NT2/D1 (cell line): ENCODE measurements at regions not wholly inside any gene's neighbourhood (a gene's known extent, or its start where the extent isn't known, plus 50 kb on each side); places are given as distances from the start of the nearest gene placed in this dataset.

Experiments
- DNase-seq: peaks from one replicate; pipeline ENCODE4 v3.0.0-alpha.2; 2011; ENCODE audit warnings: low read depth, low spot score
- H3K27me3 ChIP-seq: 2 replicates; pipeline ENCODE4 v1.6.0; 2011; ENCODE audit warnings: mild to moderate bottlenecking; ENCODE audit not compliant: insufficient read length, insufficient read depth
- H3K36me3 ChIP-seq: 2 replicates; pipeline ENCODE4 v1.6.1; 2011; ENCODE audit warnings: mild to moderate bottlenecking, low read length, mixed read lengths; ENCODE audit not compliant: insufficient read depth, insufficient read length
- H3K4me1 ChIP-seq: 2 replicates; pipeline ENCODE4 v1.5.1; 2011; ENCODE audit not compliant: insufficient read depth, insufficient read length
- H3K4me3 ChIP-seq: 2 replicates; pipeline ENCODE4 v1.5.1; 2011; ENCODE audit warnings: low read depth; ENCODE audit not compliant: insufficient read length
- H3K9ac ChIP-seq: 2 replicates; pipeline ENCODE4 v1.6.0; 2011; ENCODE audit warnings: low read depth; ENCODE audit not compliant: insufficient read length
- H3K9me3 ChIP-seq: 2 replicates; pipeline ENCODE4 v1.5.1; 2011; ENCODE audit warnings: mild to moderate bottlenecking, low read length; ENCODE audit not compliant: insufficient read depth
- SUZ12 ChIP-seq: IDR thresholded peaks from 2 replicates; pipeline ENCODE4 v1.6.1; 2011; ENCODE audit not compliant: insufficient read length, insufficient read depth; ENCODE audit errors: extremely low read depth
- YY1 ChIP-seq: IDR thresholded peaks from 2 replicates; pipeline ENCODE4 v1.6.1; 2011; ENCODE audit not compliant: insufficient read length, insufficient read depth
- ZNF274 ChIP-seq: IDR thresholded peaks from 2 replicates; pipeline ENCODE4 v1.6.1; 2011; ENCODE audit warnings: mild to moderate bottlenecking, low read depth, low read length

DNA sequence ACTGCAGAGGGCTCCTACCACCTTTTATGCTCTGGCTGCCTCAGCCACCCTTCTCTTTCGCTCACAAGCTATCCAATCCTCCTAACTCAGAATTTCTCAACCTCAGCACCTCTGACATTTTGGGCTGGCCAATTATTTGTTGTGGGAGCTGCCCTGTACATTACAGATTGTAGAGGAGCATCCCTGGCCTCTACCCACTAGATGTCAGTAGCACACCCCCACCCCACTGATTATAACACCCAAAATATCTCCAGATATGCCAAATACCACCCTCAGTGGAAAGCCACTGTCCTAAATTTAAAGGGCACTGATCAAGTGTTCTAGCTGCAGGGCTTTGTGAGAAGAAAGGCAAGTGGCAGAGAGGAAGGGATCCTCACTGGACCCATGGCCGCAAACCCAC lies 443.1 kb downstream of the SOX6 start:
- DNase-seq = no peak
- H3K4me3 ChIP-seq = no peak overlapping the region
- H3K36me3 ChIP-seq = no peaks in the 10 kb centered on the region
- TF ChIP-seq YY1 = no peak
- TF ChIP-seq SUZ12 = no peak
- no peak for TF ChIP-seq ZNF274
- no peaks in the 10 kb centered on the region for H3K9me3 ChIP-seq
- no peaks in the 10 kb centered on the region for H3K4me1 ChIP-seq
- no peaks in the 10 kb centered on the region for H3K27me3 ChIP-seq
- H3K9ac ChIP-seq = no peak overlapping the region
